ENCODE measurements at regions not wholly inside any gene's neighbourhood (a gene's known extent, or its start where the extent isn't known, plus 50 kb on each side); places are given as distances from the start of the nearest gene placed in this dataset.

GRCh38 chr3:27655547-27655946, 66.6 kb downstream of the EOMES start:
- no peak for DNase-seq (ENCODE audit: low spot score)
- in situ Hi-C loops (cut with MboI; ENCODE audit: low pct_unique_long_range_greater_than_20kb, low sequenced_read_pairs, unreplicated experiment) = no loop called here
- TF ChIP-seq CTCF (IDR thresholded peaks at IDR 0.05; ENCODE audit: extremely low read depth, insufficient read depth, missing control alignments) = no peak

- TF ChIP-seq CTCF (IDR thresholded peaks at IDR 0.05; ENCODE audit: extremely low read depth, insufficient read depth, missing control alignments) = no peak
- no peak for DNase-seq (ENCODE audit: low spot score)
- in situ Hi-C loops (cut with MboI; ENCODE audit: low pct_unique_long_range_greater_than_20kb, low sequenced_read_pairs, unreplicated experiment) = no loop called here
These were observed 68.1 kb downstream of the EOMES start for GRCh38 chr3:27653803-27654558.

- no peak for TF ChIP-seq CTCF (IDR thresholded peaks at IDR 0.05; ENCODE audit: extremely low read depth, insufficient read depth, missing control alignments)
- in situ Hi-C loops (cut with MboI; ENCODE audit: low pct_unique_long_range_greater_than_20kb, low sequenced_read_pairs, unreplicated experiment) = no loop called here
These were observed 72.8 kb downstream of the EOMES start for GRCh38 chr3:27649277-27649676.

GRCh38 chr3:27646896-27647295, 75.2 kb downstream of the EOMES start:
- in situ Hi-C loops (cut with MboI; ENCODE audit: low pct_unique_long_range_greater_than_20kb, low sequenced_read_pairs, unreplicated experiment) = no loop called here
- no peak for TF ChIP-seq CTCF (IDR thresholded peaks at IDR 0.05; ENCODE audit: extremely low read depth, insufficient read depth, missing control alignments)
- no peak for DNase-seq (ENCODE audit: low spot score)

More at GRCh38 chr3:27649277-27649676, 72.8 kb downstream of the EOMES start:
- no peak for DNase-seq (ENCODE audit: low spot score)

- no peak for DNase-seq (ENCODE audit: low spot score)
- in situ Hi-C loops (cut with MboI; ENCODE audit: low pct_unique_long_range_greater_than_20kb, low sequenced_read_pairs, unreplicated experiment) = no loop called here
- no peak for TF ChIP-seq CTCF (IDR thresholded peaks at IDR 0.05; ENCODE audit: extremely low read depth, insufficient read depth, missing control alignments)
These were observed 77.2 kb downstream of the EOMES start for GRCh38 chr3:27644941-27645340.

- DNase-seq (ENCODE audit: low spot score) = no peak
- in situ Hi-C loops (cut with MboI; ENCODE audit: low pct_unique_long_range_greater_than_20kb, low sequenced_read_pairs, unreplicated experiment) = no loop called here
- no peak for TF ChIP-seq CTCF (IDR thresholded peaks at IDR 0.05; ENCODE audit: extremely low read depth, insufficient read depth, missing control alignments)
These were observed 78.8 kb downstream of the EOMES start for GRCh38 chr3:27643355-27643754.
